Upper lobe of left lung (tissue), 6 donors: ENCODE measurements at regions not wholly inside any gene's neighbourhood (a gene's known extent, or its start where the extent isn't known, plus 50 kb on each side); places are given as distances from the start of the nearest gene placed in this dataset.

ENCODE experiments used
- ATAC-seq, 2 donors: fragments of 200-7000 bp; cut with Tn5 transposase; one replicate each; pipeline ENCODE4 v1.9.1; 2022; ENCODE audit warnings: mild to moderate bottlenecking in 2 of 2, moderate library complexity in 2 of 2; ENCODE audit not compliant: low FRiP score in 2 of 2
- DNase-seq, 2 donors: peaks; one replicate each; pipeline ENCODE4 v3.0.0-alpha.2; 2019 to 2020
- H3K27ac ChIP-seq, 4 donors: fragments of 200-600 bp; sonication (generic); one replicate each; pipeline ENCODE4 v1.5.1; 2016 to 2019
- H3K27me3 ChIP-seq, 4 donors: fragments of 200-600 bp; sonication (generic); one replicate each; pipeline ENCODE4 v1.5.1; 2017 to 2019
- H3K36me3 ChIP-seq, 4 donors: fragments of 200-600 bp; sonication (generic); one replicate each; pipeline ENCODE4 v1.5.1; 2016 to 2019
- H3K4me1 ChIP-seq, 4 donors: fragments of 200-600 bp; sonication (generic); one replicate each; pipeline ENCODE4 v1.5.1; 2018 to 2019
- H3K4me3 ChIP-seq, 4 donors: fragments of 200-600 bp; sonication (generic); one replicate each; pipeline ENCODE4 v1.5.1; 2017 to 2019; ENCODE audit warnings: mild to moderate bottlenecking in 2 of 4, moderate library complexity in 1 of 4
- H3K9me3 ChIP-seq, 4 donors: fragments of 200-600 bp; sonication (generic); one replicate each; pipeline ENCODE4 v1.5.1; 2018 to 2019
- CTCF ChIP-seq, 6 experiments: fragments of 450-650 bp in 4 of 6; fragments of 200-600 bp in 2 of 6; sonication (generic) in 2 of 6; IDR thresholded peaks; one replicate each; pipeline ENCODE4 v1.5.1; 2016 to 2019; ENCODE audit warnings: antibody characterized with exemption in 6 of 6
- EP300 ChIP-seq, 4 donors: sonication (generic); formaldehyde crosslinking; IDR thresholded peaks; one replicate each; pipeline ENCODE4 v1.5.1; 2017; ENCODE audit warnings: antibody characterized with exemption in 4 of 4, control low read depth in 2 of 4
- POLR2A ChIP-seq, 4 donors: fragments of 450-650 bp; IDR thresholded peaks; one replicate each; pipeline ENCODE4 v1.5.1; 2016 to 2017; ENCODE audit warnings: antibody characterized with exemption in 4 of 4, mild to moderate bottlenecking in 2 of 4
- POLR2AphosphoS5 ChIP-seq, 2 donors: sonication (generic); formaldehyde crosslinking; IDR thresholded peaks; one replicate each; pipeline ENCODE4 v1.5.1; 2017; ENCODE audit warnings: antibody characterized with exemption in 2 of 2
- WGBS, 2 donors: methylation state at CpG; one replicate each; pipeline ENCODE4 v1.1.5; 2017 to 2018; 5-methylcytosine and 5-hydroxymethylcytosine counted together
- donor health status: DM: no; HTN: no; CAD: no; lungs with moderate emphysema.
- donor health status: DM: no; HTN: yes; CAD: no; lungs with severe emphysema.

- H3K4me3 ChIP-seq, result no peak overlapping the region
- no peak for ATAC-seq
- H3K36me3 ChIP-seq, result no peaks in the 10 kb centered on the region
- DNase-seq, result no peak
- H3K9me3 ChIP-seq, result no peaks in the 10 kb centered on the region
- H3K27ac ChIP-seq, result no peak overlapping the region
- WGBS, 2 donors, result 51 to 53% methylated on average over 8 of the region's 8 CpGs
- no peaks in the 10 kb centered on the region for H3K4me1 ChIP-seq
- no peak for TF ChIP-seq CTCF (IDR thresholded peaks at IDR 0.05)
- TF ChIP-seq POLR2A (IDR thresholded peaks at IDR 0.05), result no peak
- no peak for TF ChIP-seq POLR2AphosphoS5 (IDR thresholded peaks at IDR 0.05)
- no peak for TF ChIP-seq EP300 (IDR thresholded peaks at IDR 0.05)
- no peaks in the 10 kb centered on the region for H3K27me3 ChIP-seq
These were observed 163.8 kb downstream of the INHBA start for GRCh38 chr7:41538810-41539724.

- 86 to 90% methylated on average over 9 of the region's 9 CpGs for WGBS, 2 donors
- DNase-seq, result no peak
These were observed 165.8 kb downstream of the INHBA start for GRCh38 chr7:41536873-41537665.

GRCh38 chr7:41536122-41536872, 166.6 kb downstream of the INHBA start:
- H3K36me3 ChIP-seq, result no peaks in the 10 kb centered on the region
- no peaks in the 10 kb centered on the region for H3K4me1 ChIP-seq
- no peaks in the 10 kb centered on the region for H3K27me3 ChIP-seq
- H3K9me3 ChIP-seq, result no peaks in the 10 kb centered on the region
- no peak for TF ChIP-seq POLR2A (IDR thresholded peaks at IDR 0.05)
- no peak for TF ChIP-seq CTCF (IDR thresholded peaks at IDR 0.05)
- TF ChIP-seq POLR2AphosphoS5 (IDR thresholded peaks at IDR 0.05), result no peak
- no peak for TF ChIP-seq EP300 (IDR thresholded peaks at IDR 0.05)
- no peak overlapping the region for H3K27ac ChIP-seq
- DNase-seq (no peak), ATAC-seq (no peak)
- WGBS, 2 donors, result 77 to 81% methylated on average over 3 of the region's 3 CpGs
- H3K4me3 ChIP-seq, result no peak overlapping the region

More at GRCh38 chr7:41536873-41537665, 165.8 kb downstream of the INHBA start:
- H3K4me1 ChIP-seq, result no peaks in the 10 kb centered on the region
- no peaks in the 10 kb centered on the region for H3K27me3 ChIP-seq
- no peak overlapping the region for H3K4me3 ChIP-seq
- no peak overlapping the region for H3K27ac ChIP-seq
- no peak for TF ChIP-seq EP300 (IDR thresholded peaks at IDR 0.05)
- TF ChIP-seq POLR2AphosphoS5 (IDR thresholded peaks at IDR 0.05), result no peak
- no peak for TF ChIP-seq POLR2A (IDR thresholded peaks at IDR 0.05)
- no peak for TF ChIP-seq CTCF (IDR thresholded peaks at IDR 0.05)
- H3K9me3 ChIP-seq, result no peaks in the 10 kb centered on the region
- no peaks in the 10 kb centered on the region for H3K36me3 ChIP-seq
- ATAC-seq, result no peak

DNA sequence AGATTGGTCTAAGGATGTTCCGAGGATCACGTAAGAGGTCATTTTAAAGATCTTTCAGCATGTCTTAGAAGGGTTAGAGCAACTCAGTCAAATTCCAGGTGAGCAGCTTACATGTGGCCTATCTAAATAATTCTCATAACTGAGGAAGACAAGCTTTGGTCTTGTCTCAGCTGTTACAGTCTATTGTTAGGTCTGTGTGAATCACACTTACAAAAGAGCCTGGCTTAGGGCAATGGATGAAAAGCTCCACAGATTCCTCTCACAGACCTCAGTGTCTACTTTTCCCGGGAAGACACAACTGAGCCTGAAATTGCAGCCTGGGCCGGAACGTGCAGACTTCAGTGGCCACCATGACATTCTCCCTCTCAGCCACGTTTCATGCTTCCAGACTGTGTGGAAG, 173.1 kb downstream of the INHBA start:
- DNase-seq, result no peak
- no peak for ATAC-seq
- Histone ChIP-seq H3K9me3 (no peaks in the 10 kb centered on the region), H3K4me1 (no peaks in the 10 kb centered on the region), H3K27me3 (no peaks in the 10 kb centered on the region), H3K27ac (no peak overlapping the region), H3K36me3 (no peaks in the 10 kb centered on the region), H3K4me3 (no peak overlapping the region)
- no peak for TF ChIP-seq POLR2A (IDR thresholded peaks at IDR 0.05)
- no peak for TF ChIP-seq CTCF (IDR thresholded peaks at IDR 0.05)
- no peak for TF ChIP-seq POLR2AphosphoS5 (IDR thresholded peaks at IDR 0.05)
- TF ChIP-seq EP300 (IDR thresholded peaks at IDR 0.05), result no peak
- WGBS, 2 donors, result 75 to 94% methylated on average over 6 of the region's 6 CpGs
